ENCODE measurements at regions not wholly inside any gene's neighbourhood (a gene's known extent, or its start where the extent isn't known, plus 50 kb on each side); places are given as distances from the start of the nearest gene placed in this dataset.

- TF ChIP-seq CTCF (IDR thresholded peaks at IDR 0.05; ENCODE audit: low read length, missing control alignments): no peak
- no peak overlapping the region for H3K4me3 ChIP-seq (replicated peaks; ENCODE audit: low read depth, low read length)
- no peak for DNase-seq (ENCODE audit: low read depth)
These were observed 72.9 kb upstream of the PARD3B start for GRCh38 chr2:204472375-204472774.

DNA sequence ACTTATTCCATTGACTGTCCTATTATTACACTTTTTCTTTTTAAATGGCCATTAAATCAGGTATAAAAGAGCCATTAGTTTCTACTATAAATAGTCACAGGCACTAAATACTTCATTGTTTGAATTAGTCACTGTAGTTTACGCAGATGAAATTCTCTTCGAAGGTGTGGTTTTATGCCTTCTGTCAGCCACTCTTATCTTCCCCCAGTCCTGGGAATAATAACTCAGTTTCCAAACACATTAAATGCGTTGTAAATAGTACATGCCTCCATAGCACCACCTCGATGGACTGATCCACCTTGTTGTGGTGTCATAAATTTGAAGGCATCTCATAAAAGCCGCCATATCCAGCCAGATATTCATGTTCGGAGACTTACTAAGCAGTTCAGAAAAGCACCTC lies 72.1 kb upstream of the PARD3B start:
- no peak for DNase-seq (ENCODE audit: low read depth)
- no peak for TF ChIP-seq CTCF (IDR thresholded peaks at IDR 0.05; ENCODE audit: low read length, missing control alignments)
- H3K4me3 ChIP-seq (replicated peaks; ENCODE audit: low read depth, low read length): no peak overlapping the region

- no peak for TF ChIP-seq CTCF (IDR thresholded peaks at IDR 0.05; ENCODE audit: low read length, missing control alignments)
- DNase-seq (ENCODE audit: low read depth): no peak
- H3K4me3 ChIP-seq (replicated peaks; ENCODE audit: low read depth, low read length): no peak overlapping the region
These were observed 69.9 kb upstream of the PARD3B start for GRCh38 chr2:204475399-204475798.

- TF ChIP-seq CTCF (IDR thresholded peaks at IDR 0.05; ENCODE audit: low read length, missing control alignments): no peak
- no peak overlapping the region for H3K4me3 ChIP-seq (replicated peaks; ENCODE audit: low read depth, low read length)
- DNase-seq (ENCODE audit: low read depth): peak; percentile 17
These were observed 67.8 kb upstream of the PARD3B start for GRCh38 chr2:204477358-204477950.

GRCh38 chr2:204479557-204479956 lies 65.7 kb upstream of the PARD3B start:
- DNase-seq (ENCODE audit: low read depth): peak; percentile 33
- no peak for TF ChIP-seq CTCF (IDR thresholded peaks at IDR 0.05; ENCODE audit: low read length, missing control alignments)
- no peak overlapping the region for H3K4me3 ChIP-seq (replicated peaks; ENCODE audit: low read depth, low read length)

- no peak for DNase-seq (ENCODE audit: low read depth)
- TF ChIP-seq CTCF (IDR thresholded peaks at IDR 0.05; ENCODE audit: low read length, missing control alignments): no peak
These were observed 64.6 kb upstream of the PARD3B start for GRCh38 chr2:204480676-204481075.

GRCh38 chr2:204483608-204484081 lies 61.6 kb upstream of the PARD3B start:
- peak; percentile 10 for DNase-seq (ENCODE audit: low read depth)
- no peak overlapping the region for H3K4me3 ChIP-seq (replicated peaks; ENCODE audit: low read depth, low read length)
- TF ChIP-seq CTCF (IDR thresholded peaks at IDR 0.05; ENCODE audit: low read length, missing control alignments): no peak

More at GRCh38 chr2:204480676-204481075, 64.6 kb upstream of the PARD3B start:
- H3K4me3 ChIP-seq (replicated peaks; ENCODE audit: low read depth, low read length): no peak overlapping the region
